ENCODE measurements at regions not wholly inside any gene's neighbourhood (a gene's known extent, or its start where the extent isn't known, plus 50 kb on each side); places are given as distances from the start of the nearest gene placed in this dataset.
A peak's percentile ranks its signal among the peaks of the same experiment; 100 is the strongest.

- no peak for DNase-seq
Measured at GRCh38 chr1:233520261-233521191, 93.4 kb upstream of the KCNK1 start.

- no peak for DNase-seq
Measured at GRCh38 chr1:233523047-233523446, 90.9 kb upstream of the KCNK1 start.

GRCh38 chr1:233527818-233528217 lies 86.1 kb upstream of the KCNK1 start:
- no peak for DNase-seq

GRCh38 chr1:233530665-233531386 lies 83.1 kb upstream of the KCNK1 start:
- no peak for DNase-seq

- DNase-seq: no peak
Measured at GRCh38 chr1:233540816-233541215, 73.1 kb upstream of the KCNK1 start.

- no peak for DNase-seq
Measured at GRCh38 chr1:233543338-233544255, 70.3 kb upstream of the KCNK1 start.

- DNase-seq: no peak
Measured at GRCh38 chr1:233544304-233544703, 69.6 kb upstream of the KCNK1 start.

GRCh38 chr1:233547726-233548125 lies 66.2 kb upstream of the KCNK1 start:
- no peak for DNase-seq

GRCh38 chr1:233549404-233549803 lies 64.5 kb upstream of the KCNK1 start:
- no peak for DNase-seq

- DNase-seq: no peak
Measured at GRCh38 chr1:233549917-233550316, 64.0 kb upstream of the KCNK1 start.

GRCh38 chr1:233554037-233554436 lies 59.9 kb upstream of the KCNK1 start:
- no peak for DNase-seq

GRCh38 chr1:233561708-233562426 lies 52.0 kb upstream of the KCNK1 start:
- DNase-seq: peak; percentile 1

Data from NCI-H1436 (cell line).